ENCODE measurements at regions not wholly inside any gene's neighbourhood (a gene's known extent, or its start where the extent isn't known, plus 50 kb on each side); places are given as distances from the start of the nearest gene placed in this dataset.

GRCh38 chr6:160929361-160929760, 62.2 kb upstream of the MAP3K4 start:
- H3K4me3 ChIP-seq (ENCODE audit: low read depth, low read length): no peak overlapping the region
- POLR2A ChIA-PET: no interaction called here
- no peaks in the 10 kb centered on the region for H3K4me1 Mint-ChIP-seq (ENCODE audit: low read depth, unreplicated experiment)
- no peaks in the 10 kb centered on the region for H3K27me3 ChIP-seq (replicated peaks; ENCODE audit: control insufficient read depth, insufficient read depth, low read length)
- CTCF ChIA-PET: no interaction called here
- H3K27ac Mint-ChIP-seq (ENCODE audit: unreplicated experiment): no peak overlapping the region
- DNase-seq: no peak
- no peaks in the 10 kb centered on the region for H3K36me3 ChIP-seq (ENCODE audit: control insufficient read depth, insufficient read depth, low read length)
- TF ChIP-seq CTCF (IDR thresholded peaks at IDR 0.05; ENCODE audit: insufficient read depth in 1 of 2, low read depth in 1 of 2, low read length in 1 of 2, severe bottlenecking in 1 of 2, unreplicated experiment in 1 of 2): no peak
- no peak overlapping the region for H3K4me3 Mint-ChIP-seq (ENCODE audit: unreplicated experiment)
- no peaks in the 10 kb centered on the region for H3K36me3 Mint-ChIP-seq (ENCODE audit: insufficient read depth, unreplicated experiment)
- H3K9me3 Mint-ChIP-seq (ENCODE audit: unreplicated experiment): peaks cover 9% of the 10 kb centered on the region
- intact Hi-C loops (cut with micrococcal nuclease; ENCODE audit: unreplicated experiment): no loop called here
- H3K4me1 ChIP-seq: no peaks in the 10 kb centered on the region
- no TSS peak for BruUV-seq (replicated peaks)
- H3K9me3 ChIP-seq: no peaks in the 10 kb centered on the region
- H3K27me3 Mint-ChIP-seq (ENCODE audit: insufficient read depth, unreplicated experiment): peaks cover 4% of the 10 kb centered on the region

GRCh38 chr6:160929831-160930230, 61.7 kb upstream of the MAP3K4 start:
- no peak for DNase-seq
- Histone ChIP-seq H3K27me3 (replicated peaks; ENCODE audit: control insufficient read depth, insufficient read depth, low read length) (no peaks in the 10 kb centered on the region), H3K36me3 (ENCODE audit: control insufficient read depth, insufficient read depth, low read length) (no peaks in the 10 kb centered on the region), H3K4me1 (no peaks in the 10 kb centered on the region), H3K4me3 (ENCODE audit: low read depth, low read length) (no peak overlapping the region), H3K9me3 (no peaks in the 10 kb centered on the region)
- H3K27me3 Mint-ChIP-seq (ENCODE audit: insufficient read depth, unreplicated experiment): peaks cover 4% of the 10 kb centered on the region
- no peak for TF ChIP-seq CTCF (IDR thresholded peaks at IDR 0.05; ENCODE audit: insufficient read depth in 1 of 2, low read depth in 1 of 2, low read length in 1 of 2, severe bottlenecking in 1 of 2, unreplicated experiment in 1 of 2)
- BruUV-seq (replicated peaks): no TSS peak
- intact Hi-C loops (cut with micrococcal nuclease; ENCODE audit: unreplicated experiment): loop anchor here (5.0 kb wide), 1 partner anchor 178 kb away; no protein-coding TSS in a partner anchor
- CTCF ChIA-PET: no interaction called here
- no peak overlapping the region for H3K4me3 Mint-ChIP-seq (ENCODE audit: unreplicated experiment)
- POLR2A ChIA-PET: no interaction called here
- no peaks in the 10 kb centered on the region for H3K36me3 Mint-ChIP-seq (ENCODE audit: insufficient read depth, unreplicated experiment)
- H3K27ac Mint-ChIP-seq (ENCODE audit: unreplicated experiment): no peak overlapping the region
- no peaks in the 10 kb centered on the region for H3K4me1 Mint-ChIP-seq (ENCODE audit: low read depth, unreplicated experiment)
- peaks cover 9% of the 10 kb centered on the region for H3K9me3 Mint-ChIP-seq (ENCODE audit: unreplicated experiment)

DNA sequence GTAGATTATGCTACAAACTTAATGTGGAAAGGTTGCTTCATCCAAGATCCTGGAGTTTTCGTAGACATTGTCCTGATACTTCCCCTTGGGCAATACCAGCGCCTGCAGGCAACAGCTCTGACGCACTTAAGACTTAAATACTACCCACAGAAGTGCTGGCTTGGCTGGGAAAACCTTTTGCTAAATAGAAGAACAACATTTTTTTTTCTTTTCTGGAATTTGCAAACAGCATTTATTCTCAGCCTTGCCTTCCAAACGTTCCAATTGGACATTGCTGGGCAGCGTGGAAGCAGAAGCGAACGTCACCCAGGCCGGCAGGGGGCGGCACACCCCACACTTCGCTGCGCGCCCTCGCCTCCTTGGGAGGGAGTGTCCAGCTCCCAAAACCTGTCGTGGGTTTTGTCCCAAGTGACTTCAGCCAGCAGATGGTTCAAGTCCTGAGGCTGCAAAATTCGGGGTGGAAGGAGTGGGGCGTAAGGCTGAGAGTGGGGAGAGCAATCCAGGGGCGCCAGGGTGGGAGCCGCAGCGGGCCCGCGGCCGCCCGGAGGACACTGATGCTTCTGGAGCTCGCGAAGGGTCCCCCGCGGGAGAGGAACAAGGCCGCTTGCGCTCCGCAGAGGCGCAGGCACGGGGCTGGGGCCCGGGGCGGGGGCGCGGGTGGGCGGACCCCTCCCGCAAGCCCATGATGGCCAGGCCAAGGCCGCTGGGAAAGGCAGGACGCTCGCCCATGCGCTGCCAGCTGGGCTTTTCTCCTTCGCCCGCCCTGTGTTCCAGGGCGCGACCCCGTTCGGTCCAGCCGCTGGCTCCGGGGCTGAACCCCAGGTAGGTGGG, 60.8 kb upstream of the MAP3K4 start:
- Mint-ChIP-seq H3K9me3 (ENCODE audit: unreplicated experiment) (peaks cover 5% of the 10 kb centered on the region), H3K4me1 (ENCODE audit: low read depth, unreplicated experiment) (no peaks in the 10 kb centered on the region), H3K4me3 (ENCODE audit: unreplicated experiment) (no peak overlapping the region), H3K36me3 (ENCODE audit: insufficient read depth, unreplicated experiment) (no peaks in the 10 kb centered on the region), H3K27me3 (ENCODE audit: insufficient read depth, unreplicated experiment) (peaks cover 3% of the 10 kb centered on the region), H3K27ac (ENCODE audit: unreplicated experiment) (no peak overlapping the region)
- Histone ChIP-seq H3K4me1 (no peaks in the 10 kb centered on the region), H3K4me3 (ENCODE audit: low read depth, low read length) (no peak overlapping the region), H3K36me3 (ENCODE audit: control insufficient read depth, insufficient read depth, low read length) (no peaks in the 10 kb centered on the region), H3K9me3 (no peaks in the 10 kb centered on the region; the same call in 1 of the 2 replicates), H3K27me3 (replicated peaks; ENCODE audit: control insufficient read depth, insufficient read depth, low read length) (no peaks in the 10 kb centered on the region)
- POLR2A ChIA-PET: no interaction called here
- intact Hi-C loops (cut with micrococcal nuclease; ENCODE audit: unreplicated experiment): loop anchor here (5.0 kb wide), 1 partner anchor 178 kb away; no protein-coding TSS in a partner anchor
- BruUV-seq (replicated peaks): no TSS peak
- DNase-seq: no peak
- no peak for TF ChIP-seq CTCF (IDR thresholded peaks at IDR 0.05; ENCODE audit: insufficient read depth in 1 of 2, low read depth in 1 of 2, low read length in 1 of 2, severe bottlenecking in 1 of 2, unreplicated experiment in 1 of 2)
- CTCF ChIA-PET: interaction anchor here (0.6 to 1.1 kb wide), 2 partner anchors 17 to 287 kb away, joined by 3 read pairs; no protein-coding TSS in a partner anchor

All from Caco-2 (cell line).